Rectal smooth muscle tissue (tissue), 1 donor: ENCODE measurements at regions not wholly inside any gene's neighbourhood (a gene's known extent, or its start where the extent isn't known, plus 50 kb on each side); places are given as distances from the start of the nearest gene placed in this dataset.

ENCODE experiments used
- H3K27ac ChIP-seq: one replicate; pipeline ENCODE4 v1.7.0; 2013; ENCODE audit warnings: low read depth, low read length, inconsistent platforms
- H3K27me3 ChIP-seq: one replicate; pipeline ENCODE4 v1.7.0; 2013; ENCODE audit warnings: low read length; ENCODE audit not compliant: control insufficient read depth, insufficient read depth
- H3K36me3 ChIP-seq: one replicate; pipeline ENCODE4 v1.7.0; 2013; ENCODE audit warnings: low read length; ENCODE audit not compliant: control insufficient read depth, insufficient read depth
- H3K4me1 ChIP-seq: one replicate; pipeline ENCODE4 v1.7.0; 2013; ENCODE audit warnings: low read length; ENCODE audit not compliant: control insufficient read depth, insufficient read depth
- H3K4me3 ChIP-seq: one replicate; pipeline ENCODE4 v1.7.0; 2013; ENCODE audit warnings: low read length
- H3K9ac ChIP-seq: one replicate; pipeline ENCODE4 v1.7.0; 2013; ENCODE audit warnings: low read length

GRCh38 chr13:74966275-74966674 is 515.7 kb downstream of the TBC1D4 start:
- Histone ChIP-seq H3K9ac (no peak overlapping the region), H3K4me3 (no peak overlapping the region), H3K4me1 (no peaks in the 10 kb centered on the region), H3K27ac (no peak overlapping the region), H3K27me3 (no peaks in the 10 kb centered on the region), H3K36me3 (no peaks in the 10 kb centered on the region)

GRCh38 chr13:74945637-74946036 is 536.3 kb downstream of the TBC1D4 start:
- no peaks in the 10 kb centered on the region for H3K4me1 ChIP-seq
- H3K27me3 ChIP-seq, result no peaks in the 10 kb centered on the region
- H3K4me3 ChIP-seq, result no peak overlapping the region
- H3K27ac ChIP-seq, result no peak overlapping the region
- H3K36me3 ChIP-seq, result no peaks in the 10 kb centered on the region
- no peak overlapping the region for H3K9ac ChIP-seq

GRCh38 chr13:74931698-74932433 is 550.1 kb downstream of the TBC1D4 start:
- H3K27ac ChIP-seq, result no peak overlapping the region
- no peak overlapping the region for H3K9ac ChIP-seq
- no peaks in the 10 kb centered on the region for H3K4me1 ChIP-seq
- H3K4me3 ChIP-seq, result no peak overlapping the region
- no peaks in the 10 kb centered on the region for H3K27me3 ChIP-seq
- no peaks in the 10 kb centered on the region for H3K36me3 ChIP-seq

GRCh38 chr13:74930402-74931165 is 551.4 kb downstream of the TBC1D4 start:
- Histone ChIP-seq H3K27me3 (no peaks in the 10 kb centered on the region), H3K4me1 (no peaks in the 10 kb centered on the region), H3K4me3 (no peak overlapping the region)

GRCh38 chr13:74929436-74929835 is 552.5 kb downstream of the TBC1D4 start:
- Histone ChIP-seq H3K4me3 (no peak overlapping the region), H3K36me3 (no peaks in the 10 kb centered on the region), H3K4me1 (no peaks in the 10 kb centered on the region), H3K27me3 (no peaks in the 10 kb centered on the region), H3K27ac (no peak overlapping the region), H3K9ac (no peak overlapping the region)

More at GRCh38 chr13:74930402-74931165, 551.4 kb downstream of the TBC1D4 start:
- Histone ChIP-seq H3K36me3 (no peaks in the 10 kb centered on the region), H3K27ac (no peak overlapping the region), H3K9ac (no peak overlapping the region)

- Histone ChIP-seq H3K4me3 (no peak overlapping the region), H3K27me3 (no peaks in the 10 kb centered on the region), H3K36me3 (no peaks in the 10 kb centered on the region), H3K4me1 (no peaks in the 10 kb centered on the region), H3K27ac (no peak overlapping the region), H3K9ac (no peak overlapping the region)
Measured at GRCh38 chr13:74927823-74928222, 554.1 kb downstream of the TBC1D4 start.

GRCh38 chr13:74922963-74923362 is 559.0 kb downstream of the TBC1D4 start:
- no peak overlapping the region for H3K27ac ChIP-seq
- no peaks in the 10 kb centered on the region for H3K4me1 ChIP-seq
- H3K4me3 ChIP-seq, result no peak overlapping the region
- H3K9ac ChIP-seq, result no peak overlapping the region
- no peaks in the 10 kb centered on the region for H3K27me3 ChIP-seq
- no peaks in the 10 kb centered on the region for H3K36me3 ChIP-seq

GRCh38 chr13:74921326-74921725 is 560.6 kb downstream of the TBC1D4 start:
- Histone ChIP-seq H3K36me3 (no peaks in the 10 kb centered on the region), H3K4me1 (no peaks in the 10 kb centered on the region), H3K27me3 (no peaks in the 10 kb centered on the region), H3K9ac (no peak overlapping the region), H3K4me3 (no peak overlapping the region), H3K27ac (no peak overlapping the region)

GRCh38 chr13:74920920-74921319 is 561.0 kb downstream of the TBC1D4 start:
- H3K9ac ChIP-seq, result no peak overlapping the region
- H3K4me3 ChIP-seq, result no peak overlapping the region
- no peak overlapping the region for H3K27ac ChIP-seq
- H3K36me3 ChIP-seq, result no peaks in the 10 kb centered on the region
- H3K27me3 ChIP-seq, result no peaks in the 10 kb centered on the region
- H3K4me1 ChIP-seq, result no peaks in the 10 kb centered on the region

GRCh38 chr13:74920361-74920760 is 561.6 kb downstream of the TBC1D4 start:
- no peak overlapping the region for H3K9ac ChIP-seq

GRCh38 chr13:74919914-74920313 is 562.1 kb downstream of the TBC1D4 start:
- Histone ChIP-seq H3K4me1 (no peaks in the 10 kb centered on the region), H3K9ac (no peak overlapping the region), H3K27me3 (no peaks in the 10 kb centered on the region), H3K27ac (no peak overlapping the region), H3K4me3 (no peak overlapping the region), H3K36me3 (no peaks in the 10 kb centered on the region)

More at GRCh38 chr13:74920361-74920760, 561.6 kb downstream of the TBC1D4 start:
- Histone ChIP-seq H3K4me1 (no peaks in the 10 kb centered on the region), H3K27me3 (no peaks in the 10 kb centered on the region), H3K36me3 (no peaks in the 10 kb centered on the region), H3K27ac (no peak overlapping the region), H3K4me3 (no peak overlapping the region)

GRCh38 chr13:74912898-74913297 is 569.1 kb downstream of the TBC1D4 start:
- Histone ChIP-seq H3K36me3 (no peaks in the 10 kb centered on the region), H3K27me3 (no peaks in the 10 kb centered on the region), H3K9ac (no peak overlapping the region), H3K4me1 (no peaks in the 10 kb centered on the region), H3K4me3 (no peak overlapping the region), H3K27ac (no peak overlapping the region)

- no peaks in the 10 kb centered on the region for H3K27me3 ChIP-seq
- no peak overlapping the region for H3K27ac ChIP-seq
- no peaks in the 10 kb centered on the region for H3K36me3 ChIP-seq
- H3K4me1 ChIP-seq, result no peaks in the 10 kb centered on the region
- no peak overlapping the region for H3K9ac ChIP-seq
- H3K4me3 ChIP-seq, result no peak overlapping the region
Measured at GRCh38 chr13:74910415-74910814, 571.6 kb downstream of the TBC1D4 start.
